ENCODE measurements at regions not wholly inside any gene's neighbourhood (a gene's known extent, or its start where the extent isn't known, plus 50 kb on each side); places are given as distances from the start of the nearest gene placed in this dataset.
A peak's percentile ranks its signal among the peaks of the same experiment; 100 is the strongest.
"Not testable (repeated sequence)": the region's sequence is repeated elsewhere in the genome, so short reads cannot be mapped to it uniquely, and the experiment has no call there.

- DNase-seq (ENCODE audit: low spot score) = no peak
Measured at GRCh38 chr2:118791483-118791882, 56.0 kb downstream of the EN1 start.

DNA sequence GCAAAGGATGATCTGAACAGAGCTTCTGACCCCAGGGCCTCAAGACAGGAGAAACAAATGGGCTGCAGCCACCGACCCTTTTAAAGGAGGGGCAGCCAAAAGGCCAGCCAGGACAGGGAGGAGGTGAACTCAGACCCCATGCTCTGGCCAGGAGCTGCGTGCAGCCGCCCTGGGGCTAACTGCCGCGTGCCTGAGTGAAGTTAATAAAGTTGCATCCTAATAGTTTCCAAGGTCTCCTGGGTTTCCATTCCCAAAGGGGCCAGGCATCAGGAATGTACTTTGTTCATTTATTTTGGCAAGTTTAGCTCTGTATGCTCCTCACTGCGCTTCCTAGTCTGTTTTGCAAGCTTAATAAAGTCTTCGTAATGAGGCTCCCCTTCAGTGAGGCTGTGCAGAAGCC lies 60.7 kb downstream of the EN1 start:
- DNase-seq (ENCODE audit: low spot score) = no peak

- no peak for DNase-seq (ENCODE audit: low spot score)
Measured at GRCh38 chr2:118784860-118785259, 62.6 kb downstream of the EN1 start.

DNA sequence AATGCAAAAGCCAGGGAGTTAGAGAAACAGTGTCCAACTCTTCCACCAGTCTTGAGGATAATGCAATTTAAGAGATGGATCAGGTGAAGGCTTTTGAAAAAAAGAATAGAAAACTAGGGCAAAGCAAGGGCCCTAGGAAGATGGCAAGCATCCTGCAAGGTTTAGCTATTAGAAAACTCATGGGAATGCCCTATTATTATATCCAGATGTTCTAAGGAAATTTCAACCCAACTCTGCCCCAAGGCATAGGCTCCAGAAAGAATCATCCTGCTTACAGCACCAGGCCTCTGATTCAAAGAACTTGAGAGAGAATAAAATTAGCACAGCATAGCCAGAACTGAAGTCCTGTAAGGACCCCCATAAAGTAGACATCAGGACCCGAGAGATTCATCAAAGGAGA lies 68.1 kb downstream of the EN1 start:
- no peak for DNase-seq (ENCODE audit: low spot score)

- DNase-seq (ENCODE audit: low spot score) = no peak
Measured at GRCh38 chr2:118774458-118775133, 72.9 kb downstream of the EN1 start.

DNA sequence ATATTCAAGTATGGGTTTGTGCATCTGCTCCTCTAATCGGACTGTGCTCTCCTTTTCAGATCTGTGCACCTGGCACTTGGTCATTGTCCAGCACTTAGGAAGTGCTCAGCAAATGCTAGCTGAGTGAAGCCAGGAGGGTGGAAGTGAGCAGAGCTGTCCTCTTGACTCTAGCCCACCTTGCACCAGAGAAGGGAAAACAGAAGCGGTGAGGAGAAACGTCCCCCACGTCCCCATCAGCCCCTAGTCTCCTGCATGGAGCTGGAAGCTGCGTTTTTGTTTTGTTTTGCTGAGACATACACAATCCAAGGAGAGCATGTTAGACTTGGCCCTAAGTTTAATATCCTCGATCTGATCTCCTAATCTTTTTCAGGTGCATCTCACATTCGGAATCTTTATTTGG lies 73.6 kb downstream of the EN1 start:
- no peak for DNase-seq (ENCODE audit: low spot score)

- no peak for DNase-seq (ENCODE audit: low spot score)
Measured at GRCh38 chr2:118772487-118773200, 74.8 kb downstream of the EN1 start.

DNA sequence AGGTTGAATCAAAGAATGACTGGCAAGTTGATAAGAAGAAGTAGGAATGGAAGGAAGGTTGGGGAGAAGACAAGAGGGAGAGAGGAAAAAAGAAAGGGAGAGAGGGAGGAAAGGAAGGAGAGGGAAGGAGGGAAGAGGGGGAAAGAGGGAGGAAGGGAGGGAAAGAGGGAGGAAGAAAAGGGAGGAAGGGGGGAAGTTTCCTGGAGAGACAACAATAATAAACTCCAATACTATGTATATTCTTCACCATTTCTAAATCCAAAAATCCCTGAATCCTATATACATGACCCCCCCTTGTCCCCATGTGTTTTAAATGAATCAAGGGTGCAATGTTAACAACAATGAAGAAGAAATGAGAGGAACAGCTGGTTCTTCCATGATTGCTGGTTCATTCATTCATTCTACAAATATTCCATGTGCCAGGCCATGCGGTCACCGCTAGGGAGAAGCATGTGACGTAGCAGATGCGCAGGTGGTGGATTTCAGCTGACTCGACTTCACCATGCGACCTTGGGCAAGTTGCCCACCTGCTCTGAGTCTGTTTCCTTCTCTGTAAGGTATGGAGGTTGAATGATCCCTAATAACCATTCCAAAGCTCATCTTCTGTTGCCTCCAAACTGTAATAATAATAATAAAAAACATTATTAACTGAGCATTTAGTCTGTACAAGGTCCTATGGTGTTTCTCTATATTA lies 77.6 kb downstream of the EN1 start:
- DNase-seq (ENCODE audit: low spot score) = no peak

GRCh38 chr2:118766871-118767270 lies 80.6 kb downstream of the EN1 start:
- no peak for DNase-seq (ENCODE audit: low spot score)

DNA sequence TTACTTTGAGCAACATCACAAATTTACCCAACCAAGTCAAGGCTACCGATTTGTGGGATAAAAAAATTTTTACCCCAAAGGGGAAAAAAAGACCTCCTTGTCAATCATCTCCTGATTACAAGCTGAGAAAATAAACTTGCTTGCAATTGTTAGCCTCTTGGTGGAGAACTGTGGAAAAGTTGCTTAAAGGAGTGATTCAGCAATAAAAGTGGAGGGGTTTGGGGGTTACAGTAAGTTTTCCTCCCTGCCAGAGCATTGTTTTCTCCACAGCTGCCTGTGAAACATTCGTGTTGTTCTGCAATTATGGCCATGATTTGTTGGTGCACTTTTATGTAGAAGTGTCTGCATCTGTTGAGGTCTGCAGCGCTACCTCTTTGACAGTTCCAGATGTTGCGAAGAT lies 82.6 kb downstream of the EN1 start:
- DNase-seq (ENCODE audit: low spot score) = no peak

DNA sequence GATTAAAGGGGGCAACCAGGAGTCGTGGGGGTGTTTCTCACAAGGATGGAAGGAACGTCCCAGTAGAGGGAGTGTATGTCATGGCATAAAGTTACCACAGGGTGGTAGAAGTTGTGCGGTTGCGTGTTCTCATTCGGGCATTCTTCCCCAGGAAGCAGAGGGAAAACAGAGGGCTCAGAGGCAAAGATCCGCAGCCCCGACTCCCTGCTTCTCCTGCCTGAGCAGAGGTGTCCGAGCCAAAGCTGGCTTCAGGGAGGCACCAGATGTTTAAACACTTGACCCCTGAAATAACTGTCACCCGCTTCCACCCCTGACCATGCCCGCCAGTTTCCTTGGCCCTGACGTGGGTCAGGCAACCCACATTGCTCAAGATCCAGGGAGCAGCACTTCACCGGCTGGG lies 83.7 kb downstream of the EN1 start:
- DNase-seq (ENCODE audit: low spot score) = no peak

DNA sequence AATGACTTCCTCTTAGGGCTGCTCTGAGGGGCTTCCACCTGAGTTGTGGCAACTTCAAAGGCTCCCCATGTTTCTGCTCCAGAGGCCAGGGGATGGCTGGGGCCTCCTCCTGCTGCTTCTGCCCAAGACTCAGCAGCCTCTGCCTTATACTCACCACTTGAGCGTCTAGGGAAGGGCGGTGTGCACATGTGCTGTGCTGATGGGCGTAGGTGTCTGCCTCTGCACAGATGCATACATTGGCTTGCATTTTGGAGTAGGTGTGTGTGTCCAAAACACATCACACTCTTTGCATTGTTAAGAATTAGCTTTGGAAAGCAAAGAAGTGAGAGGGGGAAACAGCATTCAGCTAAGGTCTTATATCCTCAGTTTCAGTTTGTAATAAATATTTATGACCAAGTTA lies 85.2 kb downstream of the EN1 start:
- no peak for DNase-seq (ENCODE audit: low spot score)

GRCh38 chr2:118761771-118762170 lies 85.7 kb downstream of the EN1 start:
- no peak for DNase-seq (ENCODE audit: low spot score)

GRCh38 chr2:118755901-118756300 lies 91.5 kb downstream of the EN1 start:
- no peak for DNase-seq (ENCODE audit: low spot score)

DNA sequence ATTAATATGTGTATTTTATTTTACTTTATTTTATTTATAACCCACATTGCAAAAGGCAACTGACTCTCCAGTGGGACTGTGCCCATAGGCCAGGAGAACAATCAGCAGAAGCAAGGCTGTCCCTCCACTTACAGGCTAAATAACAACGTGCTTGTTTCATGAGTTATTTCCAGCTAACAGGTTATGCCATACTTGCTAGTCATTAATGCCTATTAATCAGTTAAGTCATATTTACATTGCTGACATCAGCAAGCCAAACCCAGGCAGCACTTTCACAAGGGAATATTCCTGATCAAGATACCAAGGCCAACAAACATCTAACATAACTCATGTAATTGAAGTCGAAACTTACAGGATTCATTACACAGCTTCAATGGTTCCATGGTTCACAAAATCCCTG lies 92.1 kb downstream of the EN1 start:
- DNase-seq (ENCODE audit: low spot score) = no peak

- DNase-seq (ENCODE audit: low spot score) = no peak
Measured at GRCh38 chr2:118752762-118753429, 94.6 kb downstream of the EN1 start.

GRCh38 chr2:118750959-118751565 lies 96.4 kb downstream of the EN1 start:
- DNase-seq (ENCODE audit: low spot score) = peak; percentile 55

DNA sequence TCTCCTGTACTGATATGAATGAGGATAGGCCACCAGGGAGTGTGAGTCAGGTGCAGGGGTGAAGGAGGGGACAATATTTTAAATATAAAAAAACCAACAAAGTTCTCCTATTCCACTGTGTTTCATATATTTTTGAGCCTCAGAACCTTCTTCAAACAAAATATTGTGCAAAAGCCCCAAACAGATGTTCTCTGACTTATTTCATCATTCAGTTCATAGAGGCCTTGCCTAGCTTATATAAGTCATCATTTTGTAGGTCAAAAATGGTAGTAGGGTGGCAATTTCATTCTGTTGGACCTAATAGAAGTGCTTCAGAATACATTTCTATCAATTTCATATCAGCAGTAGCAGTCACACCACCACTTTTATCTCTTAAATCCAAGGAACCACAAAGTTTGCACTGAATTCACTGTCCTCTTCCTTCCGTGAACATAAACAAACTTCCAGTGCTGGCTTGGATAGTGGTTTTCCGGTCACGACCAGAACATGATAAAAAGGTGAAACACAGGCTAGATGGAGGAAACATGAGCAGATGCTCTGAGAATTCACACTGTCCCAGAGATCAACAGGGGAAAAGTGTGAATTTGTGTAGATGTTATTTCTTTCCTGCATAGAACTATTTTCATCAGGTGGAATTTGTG lies 99.1 kb downstream of the EN1 start:
- no peak for DNase-seq (ENCODE audit: low spot score)

DNA sequence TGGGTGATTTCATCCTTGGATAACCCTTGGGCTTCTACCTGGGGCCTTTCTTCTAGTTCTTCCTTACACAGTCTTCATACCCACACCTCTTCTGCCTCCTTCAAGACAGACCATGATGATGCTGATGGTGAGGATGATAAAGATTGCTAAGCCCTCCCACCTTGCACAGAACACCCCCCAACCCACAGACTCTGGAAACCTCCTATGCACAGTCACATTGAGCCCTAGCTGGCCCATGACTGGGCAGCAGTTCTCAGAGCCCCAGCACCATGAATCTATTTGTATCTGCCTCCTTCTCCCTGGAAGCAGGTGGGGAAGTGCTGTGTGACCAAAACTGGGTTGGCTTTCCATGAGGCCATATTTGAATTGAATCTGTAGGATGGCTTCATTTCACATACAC lies 99.8 kb downstream of the EN1 start:
- no peak for DNase-seq (ENCODE audit: low spot score)

DNA sequence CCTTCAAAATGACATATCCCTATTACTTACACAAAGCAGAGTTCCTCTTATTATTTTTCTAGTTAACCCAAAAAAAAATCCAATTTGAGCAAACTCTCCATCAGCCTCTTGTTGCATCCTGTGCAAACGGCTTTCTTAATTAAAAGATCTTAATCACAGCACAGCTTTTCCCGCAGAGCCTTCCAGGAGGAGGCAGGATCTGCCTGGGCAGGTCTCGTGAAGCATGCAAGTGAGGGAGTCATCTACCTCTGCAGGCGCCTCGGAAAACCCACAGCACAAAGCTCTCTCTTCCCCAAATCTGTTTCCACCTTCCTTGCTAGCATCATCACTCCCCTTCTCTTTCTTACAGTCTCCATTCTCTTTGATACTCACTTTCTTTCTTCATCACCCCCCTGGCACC lies 100.4 kb downstream of the EN1 start:
- no peak for DNase-seq (ENCODE audit: low spot score)

DNA sequence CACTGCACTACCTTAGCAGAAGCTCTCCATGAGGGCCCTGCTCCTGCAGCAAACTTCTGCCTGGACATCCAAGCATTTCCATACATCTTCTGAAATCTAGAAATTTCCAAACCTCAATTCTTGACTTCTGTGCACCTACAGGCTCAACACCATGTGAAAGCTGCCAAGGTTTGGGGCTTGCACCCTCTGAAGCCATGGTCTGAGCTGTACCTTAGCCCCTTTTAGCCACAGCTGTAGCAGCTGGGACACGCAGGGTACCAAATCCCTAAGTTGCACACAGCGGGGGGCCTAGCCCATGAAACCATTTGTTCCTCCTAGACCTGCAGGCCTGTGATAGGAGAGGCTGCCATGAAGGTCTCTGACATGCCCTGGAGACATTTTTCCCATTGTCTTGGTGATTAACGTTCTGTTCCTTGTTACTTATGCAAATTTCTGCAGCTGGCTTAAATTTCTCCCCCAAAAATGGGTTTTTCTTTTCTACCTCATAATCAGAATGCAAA lies 102.7 kb downstream of the EN1 start:
- DNase-seq (ENCODE audit: low spot score) = not testable (repeated sequence)

Measured in H4 (cell line).